ENCODE measurements at regions not wholly inside any gene's neighbourhood (a gene's known extent, or its start where the extent isn't known, plus 50 kb on each side); places are given as distances from the start of the nearest gene placed in this dataset.

- no peak for TF ChIP-seq TARDBP (IDR thresholded peaks at IDR 0.05)
- no peak for TF ChIP-seq BHLHE40 (IDR thresholded peaks at IDR 0.05; ENCODE audit: borderline replicate concordance)
- TF ChIP-seq CTBP1 (IDR thresholded peaks at IDR 0.05; ENCODE audit: borderline replicate concordance) = no peak
Observed at GRCh38 chr1:119235120-119235519, 94.7 kb upstream of the WARS2 start.
